Peyer's patch (tissue), 4 donors: ENCODE measurements at regions not wholly inside any gene's neighbourhood (a gene's known extent, or its start where the extent isn't known, plus 50 kb on each side); places are given as distances from the start of the nearest gene placed in this dataset.

Experiments
- DNase-seq, 3 donors: peaks; one replicate each; pipeline ENCODE4 v3.0.0-alpha.2; 2017 to 2019
- H3K27ac ChIP-seq, 4 donors: fragments of 200-600 bp; sonication (generic); one replicate each; pipeline ENCODE4 v1.5.1; 2016 to 2019
- H3K27me3 ChIP-seq, 2 donors: fragments of 200-600 bp; sonication (generic); one replicate each; pipeline ENCODE4 v1.5.1; 2019
- H3K36me3 ChIP-seq, 3 donors: fragments of 200-600 bp; sonication (generic); one replicate each; pipeline ENCODE4 v1.5.1; 2016 to 2019
- H3K4me1 ChIP-seq, 4 donors: fragments of 200-600 bp; sonication (generic); one replicate each; pipeline ENCODE4 v1.5.1; 2016 to 2019
- H3K4me3 ChIP-seq, 4 donors: fragments of 200-600 bp; sonication (generic); 1 replicate in 3 of 4; 2 replicates in 1 of 4; pipeline ENCODE4 v1.5.1; 2016 to 2019; ENCODE audit warnings: mild to moderate bottlenecking in 1 of 4
- H3K9me3 ChIP-seq, 4 donors: fragments of 200-600 bp; sonication (generic); one replicate each; pipeline ENCODE4 v1.5.1; 2016 to 2019; ENCODE audit warnings: mild to moderate bottlenecking in 1 of 4
- POLR2A ChIP-seq, 2 donors: fragments of 450-650 bp; IDR thresholded peaks; one replicate each; pipeline ENCODE4 v1.5.1; 2017; ENCODE audit warnings: antibody characterized with exemption in 2 of 2, mild to moderate bottlenecking in 2 of 2, moderate library complexity in 2 of 2
- TF ChIP-seq, protein P1 (sequence below), 6 experiments: fragments of 450-650 bp in 4 of 6; fragments of 200-600 bp in 2 of 6; sonication (generic) in 1 of 6; IDR thresholded peaks; one replicate each; pipeline ENCODE4 v1.5.1; 2017 to 2019; ENCODE audit warnings: antibody characterized with exemption in 6 of 6, mild to moderate bottlenecking in 3 of 6, moderate library complexity in 1 of 6

- no peak overlapping the region for H3K27ac ChIP-seq
- no peaks in the 10 kb centered on the region for H3K9me3 ChIP-seq
- H3K36me3 ChIP-seq: no peaks in the 10 kb centered on the region
- TF ChIP-seq POLR2A (IDR thresholded peaks at IDR 0.05): no peak
- TF ChIP-seq, protein P1, sequence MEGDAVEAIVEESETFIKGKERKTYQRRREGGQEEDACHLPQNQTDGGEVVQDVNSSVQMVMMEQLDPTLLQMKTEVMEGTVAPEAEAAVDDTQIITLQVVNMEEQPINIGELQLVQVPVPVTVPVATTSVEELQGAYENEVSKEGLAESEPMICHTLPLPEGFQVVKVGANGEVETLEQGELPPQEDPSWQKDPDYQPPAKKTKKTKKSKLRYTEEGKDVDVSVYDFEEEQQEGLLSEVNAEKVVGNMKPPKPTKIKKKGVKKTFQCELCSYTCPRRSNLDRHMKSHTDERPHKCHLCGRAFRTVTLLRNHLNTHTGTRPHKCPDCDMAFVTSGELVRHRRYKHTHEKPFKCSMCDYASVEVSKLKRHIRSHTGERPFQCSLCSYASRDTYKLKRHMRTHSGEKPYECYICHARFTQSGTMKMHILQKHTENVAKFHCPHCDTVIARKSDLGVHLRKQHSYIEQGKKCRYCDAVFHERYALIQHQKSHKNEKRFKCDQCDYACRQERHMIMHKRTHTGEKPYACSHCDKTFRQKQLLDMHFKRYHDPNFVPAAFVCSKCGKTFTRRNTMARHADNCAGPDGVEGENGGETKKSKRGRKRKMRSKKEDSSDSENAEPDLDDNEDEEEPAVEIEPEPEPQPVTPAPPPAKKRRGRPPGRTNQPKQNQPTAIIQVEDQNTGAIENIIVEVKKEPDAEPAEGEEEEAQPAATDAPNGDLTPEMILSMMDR (IDR thresholded peaks at IDR 0.05): no peak
- H3K4me1 ChIP-seq: no peaks in the 10 kb centered on the region
- no peak for DNase-seq
- no peaks in the 10 kb centered on the region for H3K27me3 ChIP-seq
- no peak overlapping the region for H3K4me3 ChIP-seq
Observed at GRCh38 chr14:97107080-97107479, 309.9 kb downstream of the VRK1 start.

DNA sequence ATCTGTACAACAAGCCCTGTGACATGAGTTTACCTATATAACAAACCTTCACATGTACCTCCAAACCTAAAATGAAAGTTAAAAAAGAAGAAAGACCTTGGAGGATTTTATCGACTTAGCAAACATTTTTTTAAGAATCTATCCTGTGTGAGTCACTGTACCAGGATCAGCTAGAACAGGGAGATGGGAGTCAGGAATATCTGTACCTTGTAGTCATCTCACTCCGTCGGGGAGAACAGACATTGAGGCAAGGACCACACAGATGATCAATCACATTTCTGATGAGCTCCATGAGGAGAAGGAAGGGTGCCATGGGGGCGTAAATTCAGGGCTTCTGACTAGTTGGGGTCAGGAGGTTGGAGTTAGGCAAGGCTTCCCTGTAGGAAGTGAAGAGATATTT lies 310.6 kb downstream of the VRK1 start:
- no peak for DNase-seq

GRCh38 chr14:97109234-97109633 lies 312.1 kb downstream of the VRK1 start:
- no peak for TF ChIP-seq POLR2A (IDR thresholded peaks at IDR 0.05)
- TF ChIP-seq, protein P1 (IDR thresholded peaks at IDR 0.05): no peak
- Histone ChIP-seq H3K27me3 (no peaks in the 10 kb centered on the region), H3K4me1 (no peaks in the 10 kb centered on the region), H3K4me3 (no peak overlapping the region), H3K27ac (no peak overlapping the region), H3K9me3 (no peaks in the 10 kb centered on the region), H3K36me3 (no peaks in the 10 kb centered on the region)
- no peak for DNase-seq

More for the DNA sequence above, 310.6 kb downstream of the VRK1 start:
- Histone ChIP-seq H3K27me3 (no peaks in the 10 kb centered on the region), H3K4me3 (no peak overlapping the region), H3K4me1 (no peaks in the 10 kb centered on the region), H3K27ac (no peak overlapping the region), H3K36me3 (no peaks in the 10 kb centered on the region), H3K9me3 (no peaks in the 10 kb centered on the region)
- no peak for TF ChIP-seq POLR2A (IDR thresholded peaks at IDR 0.05)
- TF ChIP-seq, protein P1 (IDR thresholded peaks at IDR 0.05): no peak

GRCh38 chr14:97113339-97113738 lies 316.2 kb downstream of the VRK1 start:
- no peaks in the 10 kb centered on the region for H3K36me3 ChIP-seq
- no peaks in the 10 kb centered on the region for H3K27me3 ChIP-seq
- no peaks in the 10 kb centered on the region for H3K4me1 ChIP-seq
- H3K4me3 ChIP-seq: no peak overlapping the region
- TF ChIP-seq, protein P1 (IDR thresholded peaks at IDR 0.05): no peak
- no peak for TF ChIP-seq POLR2A (IDR thresholded peaks at IDR 0.05)
- no peak overlapping the region for H3K27ac ChIP-seq
- no peaks in the 10 kb centered on the region for H3K9me3 ChIP-seq
- DNase-seq: no peak

DNA sequence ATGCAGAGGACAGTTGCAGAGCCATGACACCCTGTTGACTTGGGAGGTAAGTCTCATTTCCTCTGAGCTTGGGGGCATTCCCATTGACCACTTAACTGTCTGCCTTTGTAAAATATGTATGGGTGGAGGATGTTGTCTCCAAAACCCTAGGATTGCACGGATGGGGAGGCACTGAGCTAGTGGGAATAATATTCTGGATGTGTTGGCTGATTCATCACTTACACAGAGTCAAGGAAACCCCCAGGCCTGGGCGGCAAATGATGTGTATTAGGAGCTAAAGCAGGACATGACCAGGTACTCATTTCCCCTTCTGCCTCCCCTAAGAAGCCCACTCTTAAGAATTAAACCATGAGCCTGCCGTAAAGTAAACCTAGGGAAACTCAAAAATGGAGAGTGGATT lies 319.4 kb downstream of the VRK1 start:
- Histone ChIP-seq H3K9me3 (no peaks in the 10 kb centered on the region), H3K36me3 (no peaks in the 10 kb centered on the region), H3K27me3 (no peaks in the 10 kb centered on the region), H3K4me1 (no peaks in the 10 kb centered on the region), H3K27ac (no peak overlapping the region), H3K4me3 (no peak overlapping the region)
- no peak for TF ChIP-seq POLR2A (IDR thresholded peaks at IDR 0.05)
- TF ChIP-seq, protein P1 (IDR thresholded peaks at IDR 0.05): no peak
- DNase-seq: no peak

DNA sequence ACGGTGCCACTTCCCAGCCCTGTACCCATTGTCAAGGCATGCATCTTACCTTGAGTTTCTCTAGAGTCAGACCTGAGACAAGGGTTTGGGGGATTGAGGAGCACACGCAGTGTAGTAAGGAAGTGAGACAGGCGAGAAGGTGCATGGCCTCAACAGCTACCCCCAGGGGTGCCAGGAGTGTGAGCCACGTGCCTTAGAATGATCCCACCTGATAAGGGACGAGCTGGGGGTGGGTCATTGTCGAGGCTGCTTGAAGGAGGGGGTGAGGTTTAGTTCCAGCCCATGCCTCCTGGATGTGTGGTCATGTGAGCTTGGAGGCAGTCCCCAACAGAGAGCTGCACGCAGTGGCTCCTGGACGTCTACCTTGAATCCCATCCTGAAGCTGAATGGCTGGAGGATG lies 320.5 kb downstream of the VRK1 start:
- no peak for DNase-seq
- TF ChIP-seq, protein P1 (IDR thresholded peaks at IDR 0.05): no peak
- no peak for TF ChIP-seq POLR2A (IDR thresholded peaks at IDR 0.05)

More for the DNA sequence above, 320.5 kb downstream of the VRK1 start:
- H3K36me3 ChIP-seq: no peaks in the 10 kb centered on the region
- H3K27me3 ChIP-seq: no peaks in the 10 kb centered on the region
- H3K9me3 ChIP-seq: no peaks in the 10 kb centered on the region
- no peak overlapping the region for H3K27ac ChIP-seq
- H3K4me1 ChIP-seq: no peaks in the 10 kb centered on the region
- no peak overlapping the region for H3K4me3 ChIP-seq
